ENCODE measurements at regions not wholly inside any gene's neighbourhood (a gene's known extent, or its start where the extent isn't known, plus 50 kb on each side); places are given as distances from the start of the nearest gene placed in this dataset.
"Not testable (repeated sequence)": the region's sequence is repeated elsewhere in the genome, so short reads cannot be mapped to it uniquely, and the experiment has no call there.

DNA sequence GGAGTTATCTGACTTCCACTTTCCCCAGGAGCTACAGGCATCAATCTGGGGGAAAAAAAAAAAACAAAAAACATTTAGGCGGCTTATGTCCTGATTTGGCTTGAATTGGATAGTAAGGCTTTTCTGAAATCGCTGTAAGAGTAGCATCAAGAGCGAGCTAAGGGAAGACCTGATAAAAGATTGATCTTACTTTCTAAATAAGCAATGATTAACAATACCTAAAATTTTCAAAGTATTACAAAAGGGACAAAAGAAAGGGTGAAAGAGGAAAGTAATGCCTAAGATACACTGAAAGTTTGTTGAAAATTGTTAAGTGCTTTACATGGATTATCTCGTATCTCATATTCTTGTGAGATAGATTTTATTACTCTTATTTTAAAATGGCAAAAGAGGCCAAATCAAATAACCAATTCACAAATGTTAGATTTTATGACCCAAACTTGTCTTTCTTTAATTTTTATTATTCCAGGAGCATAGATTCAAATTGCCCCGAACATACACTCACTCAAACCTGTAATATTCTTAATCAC is 106.4 kb upstream of the PRSS16 start:
- Mint-ChIP-seq H3K27me3 (ENCODE audit: low read depth) (no peaks in the 10 kb centered on the region), H3K36me3 (peaks cover 12% of the 10 kb centered on the region; the same call in 1 of the 2 replicates), H3K4me1 (peaks cover 50% of the 10 kb centered on the region), H3K9me3 (no peaks in the 10 kb centered on the region), H3K27ac (peak overlapping the region; percentile 95), H3K4me3 (peak overlapping the region; percentile 97)
- no peak for DNase-seq (ENCODE audit: low spot score)
- ChIA-PET POLR2A (interaction anchor here (0.6 to 2.5 kb wide), 4 partner anchors 669 to 942 kb away, joined by 3 to 13 read pairs (median 4); a partner anchor contains a TSS), CTCF (no interaction called here)
- TF ChIP-seq, protein P1, sequence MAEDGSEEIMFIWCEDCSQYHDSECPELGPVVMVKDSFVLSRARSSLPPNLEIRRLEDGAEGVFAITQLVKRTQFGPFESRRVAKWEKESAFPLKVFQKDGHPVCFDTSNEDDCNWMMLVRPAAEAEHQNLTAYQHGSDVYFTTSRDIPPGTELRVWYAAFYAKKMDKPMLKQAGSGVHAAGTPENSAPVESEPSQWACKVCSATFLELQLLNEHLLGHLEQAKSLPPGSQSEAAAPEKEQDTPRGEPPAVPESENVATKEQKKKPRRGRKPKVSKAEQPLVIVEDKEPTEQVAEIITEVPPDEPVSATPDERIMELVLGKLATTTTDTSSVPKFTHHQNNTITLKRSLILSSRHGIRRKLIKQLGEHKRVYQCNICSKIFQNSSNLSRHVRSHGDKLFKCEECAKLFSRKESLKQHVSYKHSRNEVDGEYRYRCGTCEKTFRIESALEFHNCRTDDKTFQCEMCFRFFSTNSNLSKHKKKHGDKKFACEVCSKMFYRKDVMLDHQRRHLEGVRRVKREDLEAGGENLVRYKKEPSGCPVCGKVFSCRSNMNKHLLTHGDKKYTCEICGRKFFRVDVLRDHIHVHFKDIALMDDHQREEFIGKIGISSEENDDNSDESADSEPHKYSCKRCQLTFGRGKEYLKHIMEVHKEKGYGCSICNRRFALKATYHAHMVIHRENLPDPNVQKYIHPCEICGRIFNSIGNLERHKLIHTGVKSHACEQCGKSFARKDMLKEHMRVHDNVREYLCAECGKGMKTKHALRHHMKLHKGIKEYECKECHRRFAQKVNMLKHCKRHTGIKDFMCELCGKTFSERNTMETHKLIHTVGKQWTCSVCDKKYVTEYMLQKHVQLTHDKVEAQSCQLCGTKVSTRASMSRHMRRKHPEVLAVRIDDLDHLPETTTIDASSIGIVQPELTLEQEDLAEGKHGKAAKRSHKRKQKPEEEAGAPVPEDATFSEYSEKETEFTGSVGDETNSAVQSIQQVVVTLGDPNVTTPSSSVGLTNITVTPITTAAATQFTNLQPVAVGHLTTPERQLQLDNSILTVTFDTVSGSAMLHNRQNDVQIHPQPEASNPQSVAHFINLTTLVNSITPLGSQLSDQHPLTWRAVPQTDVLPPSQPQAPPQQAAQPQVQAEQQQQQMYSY (CRISPR knock-in tag; IDR thresholded peaks at IDR 0.05) = no peak
- TF ChIP-seq PRRX2 (CRISPR knock-in tag; IDR thresholded peaks at IDR 0.05) = no peak
- TF ChIP-seq, protein P2, sequence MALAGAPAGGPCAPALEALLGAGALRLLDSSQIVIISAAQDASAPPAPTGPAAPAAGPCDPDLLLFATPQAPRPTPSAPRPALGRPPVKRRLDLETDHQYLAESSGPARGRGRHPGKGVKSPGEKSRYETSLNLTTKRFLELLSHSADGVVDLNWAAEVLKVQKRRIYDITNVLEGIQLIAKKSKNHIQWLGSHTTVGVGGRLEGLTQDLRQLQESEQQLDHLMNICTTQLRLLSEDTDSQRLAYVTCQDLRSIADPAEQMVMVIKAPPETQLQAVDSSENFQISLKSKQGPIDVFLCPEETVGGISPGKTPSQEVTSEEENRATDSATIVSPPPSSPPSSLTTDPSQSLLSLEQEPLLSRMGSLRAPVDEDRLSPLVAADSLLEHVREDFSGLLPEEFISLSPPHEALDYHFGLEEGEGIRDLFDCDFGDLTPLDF (CRISPR knock-in tag; IDR thresholded peaks at IDR 0.05) = no peak
- TF ChIP-seq, protein P3, sequence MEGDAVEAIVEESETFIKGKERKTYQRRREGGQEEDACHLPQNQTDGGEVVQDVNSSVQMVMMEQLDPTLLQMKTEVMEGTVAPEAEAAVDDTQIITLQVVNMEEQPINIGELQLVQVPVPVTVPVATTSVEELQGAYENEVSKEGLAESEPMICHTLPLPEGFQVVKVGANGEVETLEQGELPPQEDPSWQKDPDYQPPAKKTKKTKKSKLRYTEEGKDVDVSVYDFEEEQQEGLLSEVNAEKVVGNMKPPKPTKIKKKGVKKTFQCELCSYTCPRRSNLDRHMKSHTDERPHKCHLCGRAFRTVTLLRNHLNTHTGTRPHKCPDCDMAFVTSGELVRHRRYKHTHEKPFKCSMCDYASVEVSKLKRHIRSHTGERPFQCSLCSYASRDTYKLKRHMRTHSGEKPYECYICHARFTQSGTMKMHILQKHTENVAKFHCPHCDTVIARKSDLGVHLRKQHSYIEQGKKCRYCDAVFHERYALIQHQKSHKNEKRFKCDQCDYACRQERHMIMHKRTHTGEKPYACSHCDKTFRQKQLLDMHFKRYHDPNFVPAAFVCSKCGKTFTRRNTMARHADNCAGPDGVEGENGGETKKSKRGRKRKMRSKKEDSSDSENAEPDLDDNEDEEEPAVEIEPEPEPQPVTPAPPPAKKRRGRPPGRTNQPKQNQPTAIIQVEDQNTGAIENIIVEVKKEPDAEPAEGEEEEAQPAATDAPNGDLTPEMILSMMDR (IDR thresholded peaks at IDR 0.05) = no peak
- no peak for TF ChIP-seq ETV6 (CRISPR knock-in tag; IDR thresholded peaks at IDR 0.05)
- no peak for ATAC-seq

DNA sequence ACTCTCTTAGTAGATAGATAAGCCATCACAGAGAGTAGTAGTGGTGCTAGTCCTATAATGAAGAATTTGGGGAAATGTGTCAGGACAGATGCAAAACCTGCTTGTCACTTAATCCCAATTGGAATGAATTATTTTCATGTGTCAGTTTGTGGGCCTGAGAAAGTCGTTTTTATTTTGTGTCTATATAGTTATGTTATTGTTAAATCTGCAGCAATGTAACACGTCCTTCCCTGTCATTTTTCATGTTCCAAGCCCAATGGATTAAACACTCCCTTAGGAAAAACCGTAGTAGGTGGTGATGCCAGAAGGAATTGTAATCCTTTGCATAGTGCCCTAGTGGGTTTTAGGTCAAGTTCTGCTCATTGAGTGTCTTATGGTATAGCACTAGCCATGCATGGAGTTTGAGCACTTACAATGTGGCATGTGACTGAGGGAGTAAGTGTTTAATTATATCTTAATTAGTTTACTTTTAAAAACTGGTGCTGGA is 105.9 kb upstream of the PRSS16 start:
- Mint-ChIP-seq H3K9me3 (no peaks in the 10 kb centered on the region), H3K36me3 (peaks cover 12% of the 10 kb centered on the region; the same call in 1 of the 2 replicates), H3K27ac (peak overlapping the region; percentile 50; the same call in 1 of the 2 replicates), H3K4me3 (peak overlapping the region; percentile 97), H3K4me1 (peaks cover 45% of the 10 kb centered on the region), H3K27me3 (ENCODE audit: low read depth) (no peaks in the 10 kb centered on the region)
- TF ChIP-seq ELF4 (CRISPR knock-in tag; IDR thresholded peaks at IDR 0.05; ENCODE audit: low read depth) (no peak), ZNF138 (CRISPR knock-in tag; conservative IDR thresholded peaks at IDR 0.05) (no peak), TP53 (CRISPR knock-in tag; IDR thresholded peaks at IDR 0.05) (no peak), ZNF416 (CRISPR knock-in tag; IDR thresholded peaks at IDR 0.05) (no peak), NR2C2 (CRISPR knock-in tag; IDR thresholded peaks at IDR 0.05) (no peak), SMAD3 (CRISPR knock-in tag; IDR thresholded peaks at IDR 0.05; ENCODE audit: borderline replicate concordance) (no peak), KAT7 (CRISPR knock-in tag; IDR thresholded peaks at IDR 0.05; ENCODE audit: borderline replicate concordance) (no peak)
- TF ChIP-seq, protein P4, sequence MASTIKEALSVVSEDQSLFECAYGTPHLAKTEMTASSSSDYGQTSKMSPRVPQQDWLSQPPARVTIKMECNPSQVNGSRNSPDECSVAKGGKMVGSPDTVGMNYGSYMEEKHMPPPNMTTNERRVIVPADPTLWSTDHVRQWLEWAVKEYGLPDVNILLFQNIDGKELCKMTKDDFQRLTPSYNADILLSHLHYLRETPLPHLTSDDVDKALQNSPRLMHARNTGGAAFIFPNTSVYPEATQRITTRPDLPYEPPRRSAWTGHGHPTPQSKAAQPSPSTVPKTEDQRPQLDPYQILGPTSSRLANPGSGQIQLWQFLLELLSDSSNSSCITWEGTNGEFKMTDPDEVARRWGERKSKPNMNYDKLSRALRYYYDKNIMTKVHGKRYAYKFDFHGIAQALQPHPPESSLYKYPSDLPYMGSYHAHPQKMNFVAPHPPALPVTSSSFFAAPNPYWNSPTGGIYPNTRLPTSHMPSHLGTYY (CRISPR knock-in tag; IDR thresholded peaks at IDR 0.05) = no peak
- TF ChIP-seq, protein P5, sequence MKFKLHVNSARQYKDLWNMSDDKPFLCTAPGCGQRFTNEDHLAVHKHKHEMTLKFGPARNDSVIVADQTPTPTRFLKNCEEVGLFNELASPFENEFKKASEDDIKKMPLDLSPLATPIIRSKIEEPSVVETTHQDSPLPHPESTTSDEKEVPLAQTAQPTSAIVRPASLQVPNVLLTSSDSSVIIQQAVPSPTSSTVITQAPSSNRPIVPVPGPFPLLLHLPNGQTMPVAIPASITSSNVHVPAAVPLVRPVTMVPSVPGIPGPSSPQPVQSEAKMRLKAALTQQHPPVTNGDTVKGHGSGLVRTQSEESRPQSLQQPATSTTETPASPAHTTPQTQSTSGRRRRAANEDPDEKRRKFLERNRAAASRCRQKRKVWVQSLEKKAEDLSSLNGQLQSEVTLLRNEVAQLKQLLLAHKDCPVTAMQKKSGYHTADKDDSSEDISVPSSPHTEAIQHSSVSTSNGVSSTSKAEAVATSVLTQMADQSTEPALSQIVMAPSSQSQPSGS (CRISPR knock-in tag; IDR thresholded peaks at IDR 0.05; ENCODE audit: borderline replicate concordance, low read depth) = no peak
- ChIA-PET CTCF (no interaction called here), POLR2A (interaction anchor here (0.6 to 0.7 kb wide), 3 partner anchors 668 to 943 kb away, joined by 3 to 4 read pairs (median 3); a partner anchor contains a TSS)
- DNase-seq (ENCODE audit: low spot score) (no peak), ATAC-seq (no peak)

DNA sequence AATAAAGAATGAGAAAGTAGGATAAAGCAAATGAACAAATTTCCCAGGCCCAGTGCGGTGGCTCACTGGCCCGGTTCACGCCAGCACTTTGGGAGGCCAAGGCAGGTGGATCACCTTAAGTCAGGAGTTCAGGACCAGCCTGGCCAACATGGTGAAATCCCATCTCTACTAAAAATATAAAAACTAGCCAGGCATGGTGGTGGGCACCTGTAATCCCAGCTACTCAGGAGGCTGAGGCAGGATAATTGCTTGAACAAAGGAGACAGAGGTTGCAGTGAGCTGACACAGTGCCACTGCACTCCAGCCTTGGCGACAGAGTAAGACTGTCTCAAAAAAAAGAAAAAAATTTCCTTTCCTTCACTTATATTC is 104.5 kb upstream of the PRSS16 start:
- POLR2A ChIA-PET = interaction anchor here (0.8 to 8.3 kb wide), 10 partner anchors 11 to 1019 kb away, joined by 3 to 286 read pairs (median 4); a partner anchor contains a TSS
- peak overlapping the region; percentile 35; the same call in 1 of the 2 replicates for H3K4me3 Mint-ChIP-seq
- H3K27me3 Mint-ChIP-seq (ENCODE audit: low read depth); ATAC-seq; H3K9me3 Mint-ChIP-seq; DNase-seq (ENCODE audit: low spot score); CTCF ChIA-PET: not testable (repeated sequence)
- peaks cover 12% of the 10 kb centered on the region; the same call in 1 of the 2 replicates for H3K36me3 Mint-ChIP-seq
- H3K4me1 Mint-ChIP-seq = peaks cover 32% of the 10 kb centered on the region
- peak overlapping the region; percentile 94 for H3K27ac Mint-ChIP-seq

Measured in WTC11 (cell line).